Activated naive CD4-positive, alpha-beta T cell treated with Interleukin-2 at 50 U/mL for 16 hours (primary cell): ENCODE measurements at regions not wholly inside any gene's neighbourhood (a gene's known extent, or its start where the extent isn't known, plus 50 kb on each side); places are given as distances from the start of the nearest gene placed in this dataset.
"Not testable (repeated sequence)": the region's sequence is repeated elsewhere in the genome, so short reads cannot be mapped to it uniquely, and the experiment has no call there.

Experiments used
- DNase-seq: peaks from one replicate; pipeline ENCODE4 v3.0.0-alpha.2; 2020

GRCh38 chr6:130557481-130558112 lies 191.8 kb downstream of the TMEM200A start:
- no peak for DNase-seq

- DNase-seq, result no peak
These were observed 192.3 kb downstream of the TMEM200A start for GRCh38 chr6:130558131-130558530.

GRCh38 chr6:130559166-130559565 lies 193.3 kb downstream of the TMEM200A start:
- no peak for DNase-seq

- no peak for DNase-seq
These were observed 194.4 kb downstream of the TMEM200A start for GRCh38 chr6:130560231-130560630.

GRCh38 chr6:130561159-130561558 lies 195.3 kb downstream of the TMEM200A start:
- not testable (repeated sequence) for DNase-seq

GRCh38 chr6:130565696-130566095 lies 199.9 kb downstream of the TMEM200A start:
- no peak for DNase-seq

- no peak for DNase-seq
These were observed 208.3 kb downstream of the TMEM200A start for GRCh38 chr6:130574146-130574545.

- DNase-seq, result no peak
These were observed 209.7 kb downstream of the TMEM200A start for GRCh38 chr6:130575557-130575956.

DNA sequence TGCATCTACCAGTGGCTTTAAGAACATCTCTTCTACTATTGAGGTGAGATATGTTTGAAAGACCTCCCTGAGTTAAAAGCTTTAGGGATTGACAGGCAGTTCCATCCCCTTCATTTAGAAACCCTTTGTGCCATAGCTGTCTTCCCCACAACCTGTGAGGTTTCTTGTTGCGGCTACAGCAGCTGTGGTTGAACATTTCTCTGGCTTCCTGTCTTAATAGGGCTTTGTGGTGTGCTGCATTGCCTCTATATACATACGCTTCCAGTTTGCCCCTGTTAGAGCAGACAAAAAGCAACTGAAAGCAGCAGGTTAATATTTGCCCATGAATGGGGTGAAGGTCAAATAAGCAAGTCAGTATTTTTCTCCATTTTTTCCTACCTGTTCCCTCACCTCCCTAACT lies 210.2 kb downstream of the TMEM200A start:
- peak; percentile 30 for DNase-seq

- DNase-seq, result peak; percentile 7
These were observed 211.5 kb downstream of the TMEM200A start for GRCh38 chr6:130577178-130577919.

DNA sequence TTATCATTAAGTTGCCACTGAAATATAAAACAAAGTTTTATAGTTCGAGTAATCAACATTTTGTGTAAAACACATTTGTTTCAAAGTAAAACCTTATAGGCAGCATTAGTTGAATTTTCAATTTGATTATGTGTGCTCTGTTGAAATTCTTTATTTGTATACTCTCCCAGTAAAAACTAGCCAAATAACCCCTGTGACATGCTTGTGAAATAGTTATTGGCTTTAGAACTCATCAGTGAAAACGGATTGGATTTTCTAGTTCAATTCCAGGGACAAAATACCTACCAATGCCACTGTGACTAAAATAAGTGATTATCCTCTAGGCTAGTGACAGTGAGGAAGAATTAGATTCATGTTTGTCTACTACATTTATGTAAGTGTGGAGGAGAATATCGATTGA lies 212.9 kb downstream of the TMEM200A start:
- DNase-seq, result no peak

- DNase-seq, result no peak
These were observed 217.5 kb downstream of the TMEM200A start for GRCh38 chr6:130583268-130583667.

DNA sequence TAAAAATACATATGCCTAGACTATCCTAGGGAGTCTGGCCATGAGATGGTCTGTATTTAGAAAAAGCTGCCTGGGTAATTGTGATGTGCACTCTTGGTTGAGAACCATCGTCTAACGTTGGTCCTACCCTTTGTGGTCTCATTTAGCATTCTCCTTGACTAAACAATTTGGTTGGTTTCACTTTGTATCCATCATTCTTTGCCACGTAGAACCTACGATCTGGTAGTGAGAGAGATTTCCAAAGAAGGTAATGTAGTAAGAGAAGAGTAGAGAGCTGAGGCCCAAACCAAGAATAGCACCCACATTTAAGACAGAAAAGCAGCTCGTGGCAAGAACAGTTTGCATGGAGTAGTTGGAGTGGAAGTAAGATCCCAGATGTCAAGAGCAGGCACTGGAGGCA lies 219.8 kb downstream of the TMEM200A start:
- DNase-seq, result no peak

DNA sequence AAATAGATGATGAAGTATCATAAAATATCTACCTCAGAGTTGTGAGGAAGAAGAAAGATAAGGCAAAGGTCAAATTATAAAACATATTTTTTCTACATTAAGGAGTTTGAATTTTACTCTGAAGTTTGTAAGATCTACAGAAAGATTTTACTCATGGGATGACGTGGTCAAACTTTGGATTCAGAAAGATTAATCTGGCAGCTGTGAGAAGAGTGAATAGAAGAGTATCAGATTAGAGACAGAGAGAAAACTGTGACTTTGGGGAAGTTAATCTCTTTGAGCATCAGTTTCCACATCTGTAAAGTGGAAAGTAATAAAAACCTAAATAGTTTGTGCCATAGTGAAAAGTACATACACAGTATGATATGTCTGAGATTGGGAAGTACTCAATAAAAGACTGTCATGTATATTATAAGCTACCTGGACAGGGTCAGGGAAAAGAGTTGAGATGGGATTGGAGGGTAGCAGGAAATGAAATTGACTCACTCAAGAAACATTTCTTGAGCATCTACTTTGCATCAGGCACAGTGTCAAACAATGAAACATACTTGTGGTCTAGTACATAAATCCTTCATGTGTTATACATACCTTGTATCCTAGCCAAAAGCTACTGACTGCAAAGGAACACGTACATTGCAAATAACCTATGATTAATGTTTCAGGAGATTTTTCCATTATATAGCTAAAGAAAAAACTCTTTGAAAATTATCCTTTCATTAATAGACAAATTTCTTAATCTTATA lies 222.1 kb downstream of the TMEM200A start:
- no peak for DNase-seq

DNA sequence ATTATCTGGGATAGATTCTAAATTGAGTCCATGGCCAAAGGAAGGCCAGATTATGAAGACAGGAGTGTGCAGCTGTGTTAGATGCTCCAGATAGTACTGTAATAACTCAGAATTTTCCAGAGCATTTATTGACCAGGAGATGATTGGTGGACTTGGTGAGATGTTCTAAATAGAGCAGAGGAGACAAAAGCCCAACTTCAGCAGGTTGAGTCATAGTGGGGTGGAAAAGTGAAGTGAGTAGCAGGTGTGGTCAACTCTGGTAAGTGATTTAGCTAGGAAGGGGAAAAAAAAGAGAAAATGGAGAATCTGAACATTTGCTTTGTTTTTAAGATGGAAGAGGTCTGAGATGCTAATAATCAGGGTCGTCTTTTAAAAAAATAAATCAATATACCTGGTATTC lies 227.4 kb downstream of the TMEM200A start:
- no peak for DNase-seq

DNA sequence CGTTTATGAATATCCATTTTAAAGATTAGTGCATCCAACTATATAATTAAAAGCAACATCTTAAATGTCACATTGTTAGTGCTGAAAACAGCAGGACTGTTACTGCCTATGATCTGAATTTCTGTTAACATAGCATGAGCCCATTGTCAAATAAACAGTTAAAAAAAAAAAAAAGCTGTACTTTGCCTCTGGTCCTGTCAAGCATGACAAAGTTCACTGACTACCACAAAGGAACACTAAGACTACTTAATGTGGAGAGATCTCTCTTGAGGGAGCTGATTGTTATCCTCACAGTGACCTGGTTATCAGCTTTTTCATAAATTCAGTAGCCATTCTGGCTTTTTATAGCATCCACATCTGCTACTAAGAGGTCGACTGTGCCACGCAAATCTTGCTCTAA lies 228.1 kb downstream of the TMEM200A start:
- DNase-seq, result no peak

DNA sequence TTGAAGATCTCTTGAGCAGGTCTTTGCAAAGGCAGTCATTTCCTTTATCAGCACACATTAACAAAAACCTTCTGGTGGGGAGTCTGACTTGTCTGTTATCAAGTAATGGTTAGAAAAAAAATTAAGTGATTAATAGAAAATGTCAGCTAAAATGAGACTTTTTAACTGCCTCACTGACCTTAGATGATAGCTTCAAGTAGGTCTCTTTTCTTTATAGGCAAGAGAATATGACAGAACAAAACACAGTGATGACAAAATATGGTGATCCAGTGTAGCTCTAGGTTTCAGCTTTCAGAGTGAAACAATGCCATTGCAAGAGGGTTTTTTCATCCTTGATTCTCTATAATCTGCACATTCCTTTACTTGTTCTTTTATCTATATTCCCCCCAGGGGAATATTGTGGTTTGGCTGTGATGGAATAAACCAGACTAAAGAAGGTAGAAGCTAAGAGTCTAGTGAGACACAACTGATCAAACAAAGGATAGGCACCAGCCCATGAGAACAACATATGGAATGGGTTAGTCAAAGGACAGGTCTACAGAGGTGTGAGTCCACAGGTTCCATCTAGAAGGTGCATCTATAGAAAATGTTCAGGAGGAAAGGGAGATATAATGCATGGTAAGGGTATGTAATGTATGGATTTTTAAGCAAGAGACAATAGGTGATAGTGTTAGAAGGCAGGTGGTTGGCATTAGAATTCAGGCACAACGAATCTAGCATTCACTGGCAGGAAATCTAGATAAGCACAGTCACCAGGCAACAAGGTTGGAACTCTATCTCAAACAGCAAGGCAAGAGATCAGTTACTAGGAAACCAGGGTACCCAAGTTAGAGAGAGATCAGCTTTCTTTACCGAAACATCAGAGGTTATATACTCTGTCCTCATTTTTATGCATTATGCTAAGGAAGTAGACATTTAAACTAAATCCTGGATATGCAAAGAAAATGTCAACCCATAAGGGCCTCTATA lies 228.9 kb upstream of the SMLR1 start:
- DNase-seq, result no peak

DNA sequence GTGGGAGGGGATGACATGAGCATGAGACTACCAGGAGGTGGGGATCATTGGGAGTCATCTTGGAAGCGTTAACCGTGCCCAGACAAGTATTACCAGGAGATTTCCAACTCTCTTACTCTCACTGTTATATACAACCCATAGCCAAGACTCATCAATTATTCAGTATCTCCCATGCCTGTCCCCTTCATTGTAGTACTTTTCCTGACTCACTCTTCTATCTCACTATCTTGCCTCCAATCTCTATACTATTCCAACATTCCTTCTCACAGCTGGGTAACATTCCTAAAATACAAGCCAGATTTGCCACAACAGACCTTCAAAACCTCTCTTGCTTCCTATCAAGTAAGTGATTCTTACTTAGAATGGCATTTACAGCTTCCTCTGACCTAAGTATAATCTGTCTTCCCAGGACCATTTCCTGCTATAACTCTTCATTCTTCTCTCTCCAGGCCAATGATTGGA lies 226.3 kb upstream of the SMLR1 start:
- DNase-seq, result no peak

GRCh38 chr6:130602151-130602770 lies 224.9 kb upstream of the SMLR1 start:
- peak; percentile 21 for DNase-seq

- DNase-seq, result no peak
These were observed 223.8 kb upstream of the SMLR1 start for GRCh38 chr6:130603391-130603790.

DNA sequence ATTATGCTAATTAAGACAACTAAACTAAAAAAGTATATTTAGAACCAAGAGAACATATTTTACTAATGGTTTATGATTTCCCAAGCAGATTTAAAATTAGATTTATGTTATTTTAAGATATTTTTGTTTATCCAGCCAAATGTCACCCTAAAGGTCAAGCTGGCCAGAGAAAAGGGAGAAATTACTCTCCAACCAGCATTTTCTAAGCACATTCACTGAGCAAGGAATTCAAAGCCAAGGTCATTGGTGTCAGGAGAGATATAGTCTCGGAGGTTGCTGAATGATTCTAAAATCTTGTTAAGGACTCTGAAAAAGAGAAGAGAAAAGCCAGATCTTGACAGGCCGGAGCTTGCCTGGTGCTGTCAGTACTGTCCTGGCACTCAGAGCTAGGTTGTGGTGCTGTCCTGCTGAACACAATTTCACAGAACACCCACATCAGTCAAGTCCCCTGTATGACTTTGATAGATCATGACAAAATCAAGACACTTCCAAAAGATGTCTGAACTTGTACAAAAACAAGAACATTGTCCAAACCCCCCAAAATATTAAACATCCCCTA lies 222.3 kb upstream of the SMLR1 start:
- DNase-seq, result no peak

DNA sequence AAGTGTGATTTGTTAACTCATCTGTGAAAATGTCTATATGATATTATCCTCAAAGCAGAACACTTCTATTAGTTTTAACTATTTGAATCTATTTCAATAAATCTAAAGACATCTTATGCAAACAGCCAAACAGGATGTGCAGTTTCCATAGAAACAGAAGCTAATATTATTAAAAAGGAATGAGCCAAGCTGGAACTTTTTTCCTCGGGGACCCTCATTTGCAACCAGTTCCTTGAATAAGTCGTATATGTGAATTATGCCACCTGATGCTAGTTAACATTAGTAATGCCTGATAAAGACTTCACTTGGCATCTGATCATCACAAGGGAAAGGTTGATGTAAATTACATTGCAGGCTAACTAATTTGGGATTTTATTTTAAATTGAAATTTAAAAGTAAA lies 216.9 kb upstream of the SMLR1 start:
- no peak for DNase-seq
